HG03565 (cell line): ENCODE measurements at regions not wholly inside any gene's neighbourhood (a gene's known extent, or its start where the extent isn't known, plus 50 kb on each side); places are given as distances from the start of the nearest gene placed in this dataset.
"Not testable (repeated sequence)": the region's sequence is repeated elsewhere in the genome, so short reads cannot be mapped to it uniquely, and the experiment has no call there.

Source experiments
- ATAC-seq: cut with Tn5 transposase; IDR thresholded peaks from one replicate; pipeline ENCODE4 v1.9.1; 2021; ENCODE audit warnings: mild to moderate bottlenecking, moderate library complexity; ENCODE audit not compliant: unreplicated experiment

GRCh38 chr2:195538937-195539336 is 118.1 kb upstream of the SLC39A10 start:
- no peak for ATAC-seq

- ATAC-seq, result no peak
These were observed 119.2 kb upstream of the SLC39A10 start for GRCh38 chr2:195537811-195538210.

GRCh38 chr2:195536906-195537305 is 120.1 kb upstream of the SLC39A10 start:
- no peak for ATAC-seq

GRCh38 chr2:195535911-195536522 is 121.0 kb upstream of the SLC39A10 start:
- ATAC-seq, result peak; percentile 79

GRCh38 chr2:195534971-195535370 is 122.1 kb upstream of the SLC39A10 start:
- no peak for ATAC-seq

- ATAC-seq, result peak; percentile 31
These were observed 123.0 kb upstream of the SLC39A10 start for GRCh38 chr2:195533771-195534642.

- peak; percentile 29 for ATAC-seq
These were observed 124.3 kb upstream of the SLC39A10 start for GRCh38 chr2:195532628-195533271.

- ATAC-seq, result no peak
These were observed 124.8 kb upstream of the SLC39A10 start for GRCh38 chr2:195532255-195532627.

- no peak for ATAC-seq
These were observed 125.3 kb upstream of the SLC39A10 start for GRCh38 chr2:195531754-195532153.

GRCh38 chr2:195523242-195523641 is 133.8 kb upstream of the SLC39A10 start:
- not testable (repeated sequence) for ATAC-seq

GRCh38 chr2:195521589-195521988 is 135.4 kb upstream of the SLC39A10 start:
- ATAC-seq, result no peak

GRCh38 chr2:195520671-195521155 is 136.3 kb upstream of the SLC39A10 start:
- ATAC-seq, result no peak

- no peak for ATAC-seq
These were observed 141.5 kb upstream of the SLC39A10 start for GRCh38 chr2:195515551-195515950.

- no peak for ATAC-seq
These were observed 142.7 kb upstream of the SLC39A10 start for GRCh38 chr2:195514365-195514764.

GRCh38 chr2:195513119-195513518 is 143.9 kb upstream of the SLC39A10 start:
- ATAC-seq, result no peak

GRCh38 chr2:195509551-195509950 is 147.5 kb upstream of the SLC39A10 start:
- no peak for ATAC-seq

- no peak for ATAC-seq
These were observed 148.9 kb upstream of the SLC39A10 start for GRCh38 chr2:195508139-195508455.

GRCh38 chr2:195507447-195508138 is 149.4 kb upstream of the SLC39A10 start:
- ATAC-seq, result no peak

GRCh38 chr2:195505701-195506100 is 151.3 kb upstream of the SLC39A10 start:
- peak; percentile 94 for ATAC-seq

- no peak for ATAC-seq
These were observed 153.8 kb upstream of the SLC39A10 start for GRCh38 chr2:195503208-195503607.

- no peak for ATAC-seq
These were observed 155.3 kb upstream of the SLC39A10 start for GRCh38 chr2:195501746-195502145.
